ENCODE measurements at regions not wholly inside any gene's neighbourhood (a gene's known extent, or its start where the extent isn't known, plus 50 kb on each side); places are given as distances from the start of the nearest gene placed in this dataset.

DNA sequence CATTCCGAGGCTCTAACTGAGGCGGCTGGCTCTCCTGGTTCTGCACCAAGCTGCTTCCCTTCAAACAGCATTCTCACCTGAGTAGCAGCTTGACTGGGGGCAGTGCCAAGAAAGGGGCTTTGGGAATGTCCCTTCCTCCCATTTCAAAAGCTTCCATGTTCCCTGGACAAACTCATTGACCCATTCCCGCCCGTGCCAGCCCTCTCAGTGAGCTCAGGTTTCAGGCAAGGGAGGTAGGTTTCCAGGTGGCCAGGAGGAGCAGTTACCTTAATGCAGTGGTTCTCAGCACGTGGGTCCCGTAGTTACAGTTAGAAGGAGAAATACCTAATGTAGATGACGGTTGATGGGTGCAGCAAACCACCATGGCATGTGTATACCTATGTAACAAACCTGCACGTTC lies 135.2 kb downstream of the ELOVL4 start:
- Histone ChIP-seq H4K8ac (ENCODE audit: extremely low read depth, insufficient read depth, low read length) (no peak overlapping the region), H4K91ac (replicated peaks; ENCODE audit: insufficient read length, low read length) (no peak overlapping the region), H2AK5ac (ENCODE audit: low read depth, low read length) (no peak overlapping the region), H3K4me2 (ENCODE audit: insufficient read depth in 1 of 2, low read depth in 2 of 2, low read length in 2 of 2) (no peak overlapping the region), H3K18ac (ENCODE audit: extremely low read depth, low read length) (no peak overlapping the region), H3K4ac (replicated peaks; ENCODE audit: insufficient read length, low read depth, low read length) (no peak overlapping the region), H3K9me3 (ENCODE audit: insufficient read depth in 2 of 2, low read depth in 1 of 2, low read length in 1 of 2) (no peaks in the 10 kb centered on the region), H3K4me3 (ENCODE audit: extremely low read depth in 1 of 4, insufficient read depth in 2 of 4, low read depth in 3 of 4, low read length in 4 of 4) (no peak overlapping the region), H2BK15ac (ENCODE audit: low read length) (no peak overlapping the region), H2BK120ac (replicated peaks; ENCODE audit: low read depth, low read length) (no peak overlapping the region), H3K23ac (ENCODE audit: insufficient read length) (no peak overlapping the region), H3K27ac (ENCODE audit: low read depth, low read length) (no peak overlapping the region), H2BK12ac (ENCODE audit: low read depth, low read length) (no peak overlapping the region), H2BK5ac (ENCODE audit: low read depth, low read length) (no peak overlapping the region), H3K79me2 (ENCODE audit: control insufficient read depth in 1 of 2, insufficient read depth in 2 of 2, low read length in 2 of 2) (no peaks in the 10 kb centered on the region), H3K4me1 (replicated peaks in 1 of 4; ENCODE audit: control insufficient read depth in 3 of 4, insufficient read depth in 4 of 4, low read length in 3 of 4) (peaks cover 0 to 7% (median 4%) of the 10 kb centered on the region in 4 experiments; a peak in 3 of 7 replicates), H3K79me1 (ENCODE audit: low read depth, low read length) (no peaks in the 10 kb centered on the region), H3K9ac (replicated peaks in 1 of 4; ENCODE audit: extremely low read depth in 1 of 4, low read depth in 3 of 4, low read length in 3 of 4) (no peak overlapping the region), H3K56ac (replicated peaks; ENCODE audit: insufficient read length, low read depth, low read length) (no peak overlapping the region), H2AFZ (ENCODE audit: low read length) (peak overlapping the region; percentile 66; the same call in 1 of the 2 replicates), H3K36me3 (ENCODE audit: control insufficient read depth in 2 of 4, insufficient read depth in 4 of 4, low read length in 3 of 4) (no peaks in the 10 kb centered on the region), H3K27me3 (replicated peaks in 1 of 4; ENCODE audit: control insufficient read depth in 3 of 4, extremely low read depth in 1 of 4, insufficient read depth in 3 of 4, low read length in 3 of 4) (no peaks in the 10 kb centered on the region), H4K5ac (ENCODE audit: insufficient read length, low read depth, low read length) (no peak overlapping the region), H3K23me2 (ENCODE audit: low read depth, low read length) (no peaks in the 10 kb centered on the region; the same call in 1 of the 2 replicates), H4K20me1 (replicated peaks in 1 of 2; ENCODE audit: control insufficient read depth in 1 of 2, insufficient read depth in 2 of 2, low read length in 2 of 2) (no peaks in the 10 kb centered on the region), H2BK20ac (ENCODE audit: low read length) (no peak overlapping the region), H3K14ac (ENCODE audit: insufficient read length) (no peak overlapping the region)
- DNase-seq (ENCODE audit: low read depth in 1 of 2, low spot score in 2 of 2) (no peak), FAIRE-seq (no peak)
- CTCF ChIA-PET (ENCODE audit: partially characterized antibody) = interaction anchor here (0.7 to 5.6 kb wide), 10 partner anchors 9 to 407 kb away, joined by 3 to 34 read pairs (median 3); no protein-coding TSS in a partner anchor
- TF ChIP-seq EP300 (IDR thresholded peaks at IDR 0.05; ENCODE audit: borderline replicate concordance in 1 of 2, low read depth in 2 of 2, low read length in 2 of 2) (no peak), SIX5 (IDR thresholded peaks at IDR 0.05; ENCODE audit: low read depth, low read length) (no peak), RAD21 (IDR thresholded peaks at IDR 0.05 in 1 of 2, conservative IDR thresholded peaks at IDR 0.05 in 1 of 2; ENCODE audit: low read depth in 2 of 2, low read length in 2 of 2) (no peak), CTCF (IDR thresholded peaks at IDR 0.05; ENCODE audit: control extremely low read depth in 1 of 3, insufficient read depth in 1 of 3, low read depth in 1 of 3, low read length in 3 of 3) (no peak), KDM4A (IDR thresholded peaks at IDR 0.05; ENCODE audit: low read depth, low read length, severe bottlenecking) (no peak), HDAC2 (IDR thresholded peaks at IDR 0.05; ENCODE audit: borderline replicate concordance in 1 of 2, low read depth in 2 of 2, low read length in 2 of 2) (no peak), CBX8 (IDR thresholded peaks at IDR 0.05; ENCODE audit: borderline replicate concordance, low read depth, low read length) (no peak), SP4 (IDR thresholded peaks at IDR 0.05; ENCODE audit: low read length) (no peak)
- WGBS, 2 experiments (ENCODE audit: extremely low coverage in 1 of 2, insufficient coverage in 1 of 2, insufficient read length in 1 of 2, insufficient replicate concordance in 2 of 2, low coverage in 1 of 2, low lambda C conversion rate in 2 of 2, missing lambda C conversion rate in 1 of 2) = 91% methylated on average over 8 of the region's 8 CpGs; no CpG with 5 or more reads in 1 of the 2 experiments
- POLR2A ChIA-PET (ENCODE audit: partially characterized antibody) = no interaction called here

Measured in H1 (cell line).